DMS53 treated with DMSO at 0.1 percent for 48 hours (cell line): ENCODE measurements at regions not wholly inside any gene's neighbourhood (a gene's known extent, or its start where the extent isn't known, plus 50 kb on each side); places are given as distances from the start of the nearest gene placed in this dataset.

Experiments used
- DNase-seq: peaks from one replicate; lab custom pipeline; 2025; ENCODE audit not compliant: unreplicated experiment; lab: John Stamatoyannopoulos, UW

DNA sequence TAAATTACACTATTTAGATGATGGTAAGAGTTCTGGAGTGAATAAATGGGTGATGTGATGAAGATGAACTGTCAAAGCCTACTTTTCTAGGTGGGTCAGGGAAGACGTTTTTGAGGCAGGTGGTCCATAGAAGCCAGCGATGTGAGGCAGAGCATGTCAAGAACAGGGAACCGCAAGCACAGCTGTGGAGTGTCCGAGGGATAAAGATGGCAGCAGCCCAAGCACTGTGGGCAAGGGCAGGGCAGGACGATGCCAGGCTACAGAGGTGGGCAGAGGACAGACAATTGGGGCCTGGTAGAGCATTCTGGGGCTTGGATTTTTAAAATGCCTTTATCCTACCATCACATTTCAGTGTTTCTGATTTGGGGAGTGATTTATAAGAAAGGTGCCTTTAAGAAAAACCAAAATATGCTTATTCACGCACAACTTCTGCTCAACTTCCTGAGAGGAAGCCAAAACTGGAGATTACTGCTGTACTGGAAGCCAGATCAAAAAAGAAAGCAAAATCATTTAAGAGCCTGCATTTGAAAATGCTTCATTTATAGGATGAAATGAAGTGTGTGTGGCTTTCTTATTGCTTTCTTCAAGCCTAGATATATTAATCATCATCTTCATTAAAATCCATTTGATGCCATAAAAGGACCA lies 119.0 kb upstream of the WDR17 start:
- DNase-seq: no peak

DNA sequence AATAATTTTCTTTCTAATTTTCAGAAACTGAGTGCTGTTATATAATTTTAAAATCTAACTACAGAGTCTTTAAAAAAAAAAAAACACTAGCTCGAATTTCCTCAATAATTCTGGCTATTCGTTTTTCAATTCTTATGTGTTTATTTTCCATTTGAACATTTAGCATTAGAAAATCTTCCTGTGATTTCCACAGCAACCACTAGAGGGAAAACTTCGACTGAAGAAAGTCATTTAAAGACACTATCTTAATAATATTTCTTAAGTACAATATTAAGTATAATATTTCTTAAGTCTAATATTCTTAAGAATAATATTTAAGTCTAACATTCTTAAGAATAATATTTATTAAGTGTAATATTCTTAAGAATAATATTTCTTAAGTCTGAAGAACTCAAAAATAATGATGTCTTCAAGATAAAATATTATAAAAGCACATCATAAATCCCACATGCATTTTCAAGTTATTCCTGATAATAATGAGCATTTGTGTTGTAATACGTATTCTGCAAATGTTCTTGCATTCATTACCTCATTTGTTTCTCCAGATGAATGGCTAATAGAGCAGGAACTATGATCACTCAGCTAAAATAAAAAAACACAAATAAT lies 118.4 kb upstream of the WDR17 start:
- DNase-seq: peak; percentile 25

DNA sequence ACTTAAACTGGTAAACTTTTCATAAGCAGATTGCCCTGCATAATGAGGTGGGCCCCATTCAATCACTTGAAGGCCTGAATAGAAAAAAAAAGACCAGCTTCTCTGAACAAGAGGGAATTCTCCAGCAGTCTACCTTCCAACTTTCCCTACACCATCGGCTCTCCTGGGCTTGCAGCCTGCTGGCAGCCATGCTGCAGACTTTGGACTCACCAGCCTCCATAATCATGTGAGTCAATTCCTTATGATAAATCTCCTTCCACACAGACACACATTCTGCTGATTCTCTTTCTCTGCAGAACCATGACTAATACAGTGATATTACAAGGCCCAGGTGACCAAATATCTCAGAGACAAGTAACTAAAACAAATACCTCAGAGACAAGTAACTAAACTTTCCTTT lies 113.8 kb upstream of the WDR17 start:
- no peak for DNase-seq

DNA sequence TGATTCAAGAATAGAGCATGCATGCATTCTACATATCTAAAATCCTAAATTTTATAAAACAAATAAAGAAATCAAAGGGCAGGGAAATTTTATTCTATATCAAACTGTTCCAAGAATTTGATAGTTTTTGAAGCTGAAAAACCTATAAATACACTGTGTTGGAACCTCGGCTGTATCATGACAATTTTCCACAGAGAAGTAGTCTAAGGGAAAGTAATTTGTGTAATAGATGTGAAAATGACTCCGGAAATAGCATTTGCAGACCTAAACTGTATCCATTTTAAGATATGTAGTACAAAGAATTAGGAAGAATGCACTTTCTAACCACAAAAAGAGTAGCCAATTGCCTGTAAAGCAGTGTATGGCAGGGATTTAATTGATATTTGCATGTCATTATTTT lies 112.5 kb upstream of the WDR17 start:
- no peak for DNase-seq

DNA sequence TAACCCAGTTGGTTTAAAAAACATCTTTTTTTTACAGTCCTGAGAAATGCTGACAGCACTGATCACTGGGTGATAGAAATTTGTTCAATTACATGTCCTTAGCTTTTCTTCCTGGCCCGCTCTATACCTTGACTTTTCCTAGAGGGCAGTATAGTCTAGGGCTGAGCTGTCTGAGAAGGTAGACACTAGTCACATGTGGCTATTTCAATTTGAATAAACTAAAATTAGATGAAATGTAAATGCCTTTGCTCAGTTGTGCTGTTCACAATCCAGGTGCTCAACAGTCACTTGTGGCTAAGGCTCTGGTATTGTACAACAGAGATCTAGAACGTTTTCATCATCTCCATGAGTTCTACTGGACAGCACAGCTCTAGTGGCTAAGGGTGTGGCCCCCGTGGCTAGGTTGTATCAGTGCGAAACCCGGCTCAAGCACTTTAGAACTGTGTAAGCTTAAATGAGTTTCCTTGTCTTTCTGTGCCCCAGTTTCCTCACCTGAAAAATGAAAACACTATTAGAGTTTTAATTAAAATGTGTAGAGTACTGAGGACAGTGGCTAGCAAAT lies 111.6 kb upstream of the WDR17 start:
- DNase-seq: peak; percentile 6

DNA sequence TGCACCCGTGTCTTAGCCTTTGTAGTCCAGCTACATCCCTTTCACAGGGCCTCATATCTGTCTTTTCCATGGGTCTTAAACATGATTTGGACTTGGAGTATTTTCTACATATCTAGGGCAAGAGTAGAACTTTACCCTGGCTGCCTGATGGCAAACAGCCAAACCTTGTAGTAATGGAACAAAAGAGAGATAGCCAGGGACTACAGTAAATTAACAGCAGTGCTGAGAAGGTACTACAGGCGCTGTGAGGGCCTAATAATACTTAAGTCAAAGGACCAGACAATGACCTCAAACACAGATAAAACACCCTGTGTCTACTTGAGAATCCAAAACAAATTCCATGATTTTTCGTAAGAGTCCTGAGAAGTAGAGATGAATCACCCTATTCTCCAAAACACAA lies 111.0 kb upstream of the WDR17 start:
- no peak for DNase-seq

DNA sequence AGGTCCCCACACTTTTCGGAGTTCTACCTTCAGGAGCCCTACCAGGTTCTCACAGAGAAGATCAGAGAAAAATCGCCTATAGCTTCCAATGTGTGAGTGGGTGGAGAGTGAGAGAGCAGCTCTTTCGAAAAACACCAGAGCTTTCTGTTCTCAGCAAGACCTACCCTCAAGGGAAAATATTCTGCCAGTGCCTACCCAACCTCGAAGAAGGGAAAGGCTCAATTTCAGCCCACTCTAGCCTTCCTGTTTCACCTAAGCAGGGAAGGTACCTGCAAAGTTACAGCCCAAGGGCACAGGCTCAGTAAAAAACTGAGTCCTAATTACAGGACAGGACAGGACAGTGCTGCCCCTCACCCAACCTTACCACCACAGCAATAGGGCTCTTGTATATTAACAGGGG lies 104.0 kb upstream of the WDR17 start:
- no peak for DNase-seq

DNA sequence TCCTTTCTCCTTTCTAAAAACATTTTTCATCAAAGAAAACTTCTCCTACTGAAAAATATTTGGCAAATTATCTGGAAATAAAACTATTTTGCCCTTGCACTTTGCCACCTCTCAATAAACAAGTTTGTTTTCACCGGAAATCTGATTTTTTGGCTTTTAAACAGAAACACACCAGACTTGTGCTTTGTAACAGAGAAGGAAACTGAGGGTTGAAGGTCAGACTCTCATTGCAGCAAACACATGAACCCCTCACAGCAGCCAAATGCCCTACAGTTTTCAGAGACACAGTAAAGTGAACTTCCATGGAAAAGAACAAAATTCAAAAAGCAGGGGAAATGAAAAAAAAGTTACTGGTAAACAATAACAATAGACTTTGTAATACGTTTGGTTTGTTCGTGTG lies 95.6 kb upstream of the WDR17 start:
- no peak for DNase-seq

DNA sequence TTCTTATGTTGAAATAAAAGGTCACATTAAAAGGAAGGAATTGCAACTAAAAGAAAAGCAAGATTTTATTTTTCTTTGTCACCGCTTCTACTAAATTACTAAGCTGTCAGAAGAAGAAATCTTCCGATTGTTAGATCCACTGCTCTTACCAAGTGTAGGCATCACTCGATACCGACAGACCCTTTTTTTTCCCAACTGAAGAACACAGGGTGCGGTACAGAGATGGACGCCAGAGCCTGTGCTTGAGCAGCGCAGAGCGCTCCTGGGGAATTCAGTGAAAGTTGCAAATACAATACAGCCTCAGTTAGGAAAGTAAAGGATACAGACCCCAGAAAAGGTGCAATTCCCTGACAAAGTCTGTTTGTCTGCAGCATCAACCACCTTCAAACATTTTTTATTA lies 94.9 kb upstream of the WDR17 start:
- DNase-seq: no peak

DNA sequence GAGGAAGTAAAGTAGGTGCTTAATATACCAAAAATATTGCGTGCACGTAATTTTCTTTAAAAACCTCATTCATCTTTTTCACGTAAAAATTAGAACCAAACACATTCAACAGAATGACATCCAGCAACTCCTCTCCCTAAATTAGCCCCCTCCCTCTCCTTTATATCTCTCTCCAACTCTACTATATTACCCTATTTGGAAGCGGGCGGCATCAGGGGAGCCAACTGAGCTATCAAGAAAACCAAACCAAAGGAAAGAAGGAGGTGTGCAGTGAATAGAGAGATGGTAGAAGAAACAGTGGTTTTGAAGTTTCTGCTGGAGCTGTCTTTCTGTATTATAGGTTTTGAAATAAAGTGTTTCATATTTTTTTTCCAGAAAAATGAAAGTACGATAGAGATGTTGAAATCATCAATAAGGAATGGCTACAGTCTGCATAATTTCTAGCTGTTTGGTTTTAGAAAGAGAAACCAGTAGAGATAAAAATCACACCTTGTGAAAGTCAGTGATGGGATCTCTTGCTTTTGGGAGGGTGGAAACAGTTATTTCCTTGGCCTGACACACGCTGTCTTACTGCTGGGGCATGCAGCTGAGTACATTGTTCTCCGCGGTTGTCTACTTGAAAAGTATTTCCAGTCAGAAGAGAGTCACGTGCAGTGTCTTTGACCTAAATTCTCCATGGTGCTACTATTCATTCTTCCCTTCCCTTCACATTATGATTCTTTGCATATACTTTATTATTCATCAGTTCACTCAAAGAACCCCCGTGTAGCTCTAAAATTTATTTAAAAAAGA lies 94.1 kb upstream of the WDR17 start:
- DNase-seq: no peak

DNA sequence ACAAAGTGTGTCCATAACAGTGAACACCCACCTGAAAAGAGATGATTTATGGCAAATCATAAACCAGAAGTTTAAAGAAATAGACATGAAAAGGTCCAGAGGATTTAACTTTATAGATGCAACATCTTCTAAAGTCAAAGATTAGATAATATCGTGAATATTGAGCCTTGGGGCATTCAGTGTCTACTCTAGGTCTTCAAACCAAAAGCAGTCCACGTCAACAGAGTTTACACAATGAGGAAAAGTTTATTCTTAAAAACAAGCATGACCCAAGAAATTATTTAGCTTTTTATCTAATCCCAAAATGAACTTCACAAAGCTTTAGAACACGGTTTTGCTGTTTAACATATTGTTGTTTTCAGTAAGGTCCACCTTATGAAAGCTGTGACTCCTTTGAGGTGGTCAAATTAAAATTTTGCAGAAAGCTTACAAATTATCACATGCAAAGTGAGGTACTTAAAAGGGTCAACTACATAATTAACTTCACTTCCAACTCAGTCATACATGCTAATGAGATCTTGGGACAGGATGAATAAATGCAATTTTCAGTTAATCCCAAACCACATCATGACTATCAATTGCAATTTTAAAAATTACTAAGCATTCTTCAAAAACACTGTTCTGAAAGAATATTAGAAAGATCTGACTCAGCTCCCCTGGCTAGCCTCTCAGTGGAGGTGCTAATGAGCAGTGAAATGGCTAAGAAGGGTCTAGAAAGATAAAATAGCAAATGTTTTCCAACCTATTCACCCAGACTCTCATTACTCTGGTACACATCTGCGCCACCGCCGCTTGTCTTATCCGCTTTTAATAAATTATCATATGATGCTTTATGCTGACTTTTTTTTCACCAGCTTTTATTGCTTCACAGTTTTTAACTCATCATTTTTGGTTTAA lies 92.4 kb upstream of the WDR17 start:
- no peak for DNase-seq

DNA sequence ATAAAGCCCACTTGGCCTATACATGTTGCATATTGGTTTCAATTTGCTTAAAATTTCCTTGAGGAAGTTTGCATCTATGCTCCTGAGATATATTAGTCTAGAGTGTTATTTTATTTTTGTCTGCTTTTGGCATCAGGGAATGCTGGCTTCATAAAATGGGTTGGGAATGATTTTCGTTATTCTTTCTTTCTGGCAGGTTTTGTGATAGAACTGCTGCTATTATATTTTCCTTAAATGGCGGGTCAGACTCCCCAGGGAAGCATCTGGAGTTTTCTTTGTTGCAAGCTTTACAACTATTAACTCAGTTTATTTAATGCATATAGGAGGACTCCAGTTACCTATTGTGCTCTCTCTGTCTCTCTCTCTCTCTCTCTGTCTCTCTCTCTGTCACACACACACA lies 82.0 kb upstream of the WDR17 start:
- no peak for DNase-seq

DNA sequence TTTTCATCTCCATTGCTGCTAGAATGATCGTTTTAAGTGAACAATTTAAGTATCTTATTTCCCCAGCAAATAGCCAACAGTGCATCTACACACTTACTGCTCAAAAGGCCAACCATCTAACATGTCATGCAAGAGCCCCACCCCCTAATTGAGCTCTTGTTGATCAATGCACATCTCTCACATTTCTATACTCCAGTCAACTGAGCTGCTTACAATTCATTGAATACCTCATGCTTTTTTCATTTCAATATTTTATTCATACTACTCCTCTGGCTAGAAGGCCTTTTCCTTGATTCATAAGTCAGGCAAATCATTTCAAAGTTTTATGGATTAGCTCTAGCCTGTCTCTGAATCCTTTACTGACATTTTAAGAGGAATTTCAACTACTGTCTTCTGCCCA lies 79.0 kb upstream of the WDR17 start:
- DNase-seq: no peak

DNA sequence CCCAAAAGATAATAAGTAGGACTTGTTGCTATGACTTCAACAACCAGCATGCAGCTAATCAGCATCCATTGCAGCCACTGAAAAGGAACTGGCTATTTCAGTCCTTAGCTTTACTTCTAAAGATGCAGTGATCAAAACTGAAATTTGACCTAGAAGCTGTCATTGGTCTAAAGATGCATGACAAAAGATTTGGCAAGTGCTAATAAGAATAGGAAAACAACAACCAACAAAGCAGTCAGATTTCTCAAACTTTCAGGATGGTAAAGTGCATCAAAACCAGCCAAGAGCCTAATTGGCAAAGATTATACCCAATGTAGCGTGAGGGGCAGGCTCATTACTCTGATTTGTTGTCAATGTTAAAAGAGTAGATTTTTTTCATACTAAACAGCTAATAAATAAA lies 77.1 kb upstream of the WDR17 start:
- no peak for DNase-seq

DNA sequence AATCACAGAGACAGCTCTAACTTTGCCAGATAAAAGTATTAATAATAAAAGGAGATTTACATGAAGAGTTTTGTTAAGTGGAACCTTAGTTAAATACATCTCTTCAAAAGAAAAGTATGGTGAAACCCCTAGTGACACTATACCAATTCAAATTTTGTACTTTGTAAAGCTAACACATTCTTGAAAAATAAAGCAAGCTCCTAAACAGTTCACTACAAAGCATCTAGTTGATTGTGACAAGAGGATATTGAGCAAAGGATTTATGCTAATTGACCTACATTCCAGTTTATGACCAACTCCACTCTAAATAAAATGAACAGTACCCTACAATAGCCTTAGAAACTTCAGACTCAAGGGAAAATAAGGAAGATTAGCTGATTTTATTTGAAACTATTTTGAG lies 69.4 kb upstream of the WDR17 start:
- no peak for DNase-seq

DNA sequence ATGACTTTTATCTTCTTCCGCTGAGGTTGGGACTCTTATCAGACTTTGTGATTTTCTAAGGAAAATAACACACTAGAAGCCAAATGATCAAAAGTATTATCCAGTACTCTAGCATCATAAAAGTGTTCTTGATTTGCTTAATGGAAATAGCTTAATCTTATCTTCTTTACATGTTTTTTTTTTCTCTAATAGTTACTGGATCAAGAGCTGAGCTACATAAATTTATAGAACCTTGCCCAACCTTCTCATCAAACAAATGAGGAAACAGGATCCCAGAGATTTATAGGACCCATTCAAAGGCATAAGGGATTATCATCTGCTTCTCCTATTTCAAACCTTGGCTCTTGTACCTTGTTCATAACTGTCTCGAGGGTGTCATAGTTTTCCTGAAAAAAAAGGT lies 68.3 kb upstream of the WDR17 start:
- no peak for DNase-seq

DNA sequence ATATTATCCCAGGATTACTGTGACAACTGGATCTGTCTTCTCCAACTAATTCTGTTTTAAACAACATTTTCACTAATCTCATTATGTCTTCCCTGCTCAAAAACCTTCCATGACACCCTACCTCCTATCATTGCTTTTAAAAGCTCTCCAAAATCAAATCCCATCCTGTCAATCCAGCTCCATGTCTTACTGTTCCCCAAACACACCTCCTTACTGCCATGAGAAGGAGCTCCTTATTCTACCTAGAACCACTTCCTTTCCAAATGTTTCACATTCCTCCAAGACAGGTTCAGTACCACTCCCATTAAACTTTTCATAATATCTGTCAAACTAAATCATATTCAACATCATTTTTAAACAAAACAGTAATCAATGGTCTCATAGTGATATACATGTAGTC lies 66.9 kb upstream of the WDR17 start:
- no peak for DNase-seq

DNA sequence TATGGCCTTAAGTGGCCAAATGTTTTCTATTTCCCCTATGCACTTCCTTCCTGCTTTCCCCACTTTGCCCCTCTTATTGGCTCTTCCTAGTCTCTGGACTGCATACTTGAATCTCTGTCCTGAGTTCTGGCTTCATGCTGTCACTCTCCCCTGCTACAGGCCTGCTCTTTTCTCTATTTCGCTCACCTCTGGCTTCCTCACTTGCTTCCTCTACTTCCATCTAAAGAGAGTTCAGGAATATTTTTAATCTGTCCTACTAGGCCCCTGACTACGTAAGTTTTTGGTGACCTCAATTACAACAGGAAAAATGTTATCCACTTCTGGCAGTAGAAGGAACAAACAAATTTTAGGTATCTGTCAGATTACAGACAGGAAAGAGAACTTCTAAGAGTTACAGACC lies 65.7 kb upstream of the WDR17 start:
- DNase-seq: no peak

DNA sequence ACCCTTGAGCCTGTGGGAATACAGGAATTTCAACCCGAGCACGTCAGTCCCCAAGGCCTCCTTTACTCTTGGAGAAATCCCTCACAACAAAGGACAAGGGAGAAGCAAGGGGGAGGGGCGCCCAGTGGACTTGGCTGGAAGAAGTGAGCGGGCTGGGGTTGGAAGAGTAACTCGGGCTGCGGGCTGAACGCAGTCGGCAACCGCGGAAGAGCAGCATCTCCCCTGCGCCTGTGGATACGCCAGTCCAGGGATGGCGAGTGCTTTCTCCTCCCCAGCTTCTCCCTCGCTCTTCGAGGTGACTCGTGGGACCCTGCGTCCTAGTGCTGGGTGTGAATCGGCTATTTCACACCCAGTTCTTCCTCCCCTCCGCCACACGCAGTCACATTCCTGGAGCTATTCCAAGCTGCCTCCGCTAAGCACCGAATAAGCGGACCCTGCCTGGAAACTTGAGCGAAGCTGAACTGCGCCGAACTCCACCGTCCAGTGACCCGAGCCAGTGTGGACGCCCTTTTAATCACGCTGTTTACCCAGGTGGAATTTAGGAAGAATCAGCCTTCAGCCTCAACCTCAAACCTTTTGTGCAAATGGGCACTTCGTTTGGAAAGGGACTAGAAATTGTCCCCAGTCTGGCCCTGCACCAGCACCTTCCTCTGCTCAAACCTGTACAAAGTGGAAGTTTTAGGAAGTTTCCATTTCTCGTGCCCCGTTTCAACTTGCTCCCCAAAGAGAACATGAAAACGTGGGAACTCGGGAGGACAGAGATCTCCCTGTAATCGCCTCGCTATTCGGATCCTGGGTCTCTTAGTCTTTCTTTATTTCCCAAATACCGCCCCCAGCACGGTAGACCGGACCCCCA lies 64.3 kb upstream of the WDR17 start:
- DNase-seq: no peak

DNA sequence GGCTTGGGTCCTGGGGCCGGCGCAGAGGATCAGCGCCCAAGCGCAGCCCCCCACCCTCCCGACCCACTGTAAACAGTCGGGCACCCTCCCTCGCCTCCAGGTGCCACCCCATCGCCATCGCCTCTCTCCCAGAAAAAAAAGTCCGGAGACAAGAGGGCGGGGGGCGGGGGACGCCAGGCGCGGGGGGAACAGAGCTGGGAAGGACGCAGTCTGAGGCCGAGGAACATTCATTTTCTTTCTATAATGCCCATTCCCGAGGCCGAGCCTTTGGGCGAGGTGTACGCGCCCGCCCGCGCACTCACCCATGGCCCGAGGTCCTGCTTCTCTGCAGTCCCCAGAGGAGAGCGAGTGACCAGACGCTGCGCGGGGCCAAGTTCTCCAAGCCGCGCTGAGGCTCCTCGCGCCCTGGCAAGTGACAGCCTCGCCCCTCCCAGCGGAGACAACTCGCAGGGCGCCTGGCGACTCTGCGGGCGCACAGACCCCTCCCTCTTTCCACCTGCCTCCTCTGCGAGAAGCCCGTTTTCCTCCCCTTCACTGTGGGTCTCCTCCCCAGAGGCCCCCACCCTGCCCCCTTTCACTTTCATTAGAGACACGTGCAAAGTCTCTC lies 63.5 kb upstream of the WDR17 start:
- peak; percentile 13 for DNase-seq
